Upper lobe of right lung (tissue), 1 donor: ENCODE measurements at regions not wholly inside any gene's neighbourhood (a gene's known extent, or its start where the extent isn't known, plus 50 kb on each side); places are given as distances from the start of the nearest gene placed in this dataset.

Experiments used
- ATAC-seq: fragments of 200-7000 bp; cut with Tn5 transposase; one replicate; pipeline ENCODE4 v1.9.1; 2020; ENCODE audit warnings: mild to moderate bottlenecking, moderate library complexity
- DNase-seq: peaks from one replicate; pipeline ENCODE4 v3.0.0-alpha.2; 2020
- H3K27ac ChIP-seq: fragments of 200-600 bp; one replicate; pipeline ENCODE4 v1.8.0; 2022
- H3K27me3 ChIP-seq: fragments of 200-600 bp; one replicate; pipeline ENCODE4 v1.8.0; 2022; ENCODE audit warnings: mild to moderate bottlenecking
- H3K36me3 ChIP-seq: fragments of 200-600 bp; one replicate; pipeline ENCODE4 v1.8.0; 2022
- H3K4me1 ChIP-seq: fragments of 200-600 bp; one replicate; pipeline ENCODE4 v1.8.0; 2022
- H3K4me3 ChIP-seq: fragments of 200-600 bp; one replicate; pipeline ENCODE4 v1.8.0; 2022; ENCODE audit warnings: mild to moderate bottlenecking
- H3K9me3 ChIP-seq: fragments of 200-600 bp; one replicate; pipeline ENCODE4 v1.8.0; 2022
- intact Hi-C: fragments of 100-400 bp; cut with DNase I; formaldehyde crosslinking; loops from one replicate; pipeline ENCODE4 v1.11.0; 2022
- TF ChIP-seq, protein P1 (sequence below): fragments of 200-600 bp; IDR thresholded peaks from one replicate; pipeline ENCODE4 v1.8.0; 2022; ENCODE audit warnings: antibody characterized with exemption
- donor health status: DM: no; HTN: yes; CAD: no; lungs with severe emphysema.

DNA sequence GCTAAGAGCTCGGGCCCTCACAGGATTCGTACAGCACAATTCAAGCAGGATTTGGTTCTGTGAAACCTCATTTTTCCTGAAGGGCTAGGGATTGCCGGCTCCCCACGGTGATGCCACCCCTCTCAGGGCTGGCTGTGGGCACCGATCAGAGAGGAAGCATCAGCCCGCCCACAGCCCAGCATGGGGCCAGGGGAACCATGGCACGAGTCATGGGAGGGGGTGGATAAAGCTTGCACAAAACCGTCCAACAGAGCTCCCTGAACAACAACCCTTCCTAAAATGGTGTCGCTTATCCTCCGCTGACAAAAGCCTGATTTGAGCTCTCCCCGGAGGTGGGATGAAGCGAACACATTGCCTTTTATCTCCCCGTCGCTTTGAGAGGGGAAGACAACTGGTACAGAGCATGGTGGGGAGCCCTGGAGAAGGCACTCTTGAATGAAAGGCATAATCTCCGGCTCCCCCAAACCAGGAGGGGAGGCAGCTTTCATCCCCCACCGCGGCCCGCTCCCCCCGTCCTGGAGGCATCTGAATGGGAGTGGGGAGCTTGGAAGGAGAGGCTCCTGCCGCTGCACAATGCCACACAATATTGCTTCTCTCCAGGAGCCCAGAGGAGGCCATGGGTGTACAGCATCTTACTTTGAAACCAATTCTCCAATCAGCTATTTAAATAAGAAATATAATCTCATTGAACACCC lies 144.0 kb downstream of the RPS24 start:
- Histone ChIP-seq H3K36me3 (no peaks in the 10 kb centered on the region), H3K27me3 (no peaks in the 10 kb centered on the region), H3K4me3 (no peak overlapping the region), H3K4me1 (no peaks in the 10 kb centered on the region), H3K27ac (no peak overlapping the region), H3K9me3 (no peaks in the 10 kb centered on the region)
- TF ChIP-seq, protein P1, sequence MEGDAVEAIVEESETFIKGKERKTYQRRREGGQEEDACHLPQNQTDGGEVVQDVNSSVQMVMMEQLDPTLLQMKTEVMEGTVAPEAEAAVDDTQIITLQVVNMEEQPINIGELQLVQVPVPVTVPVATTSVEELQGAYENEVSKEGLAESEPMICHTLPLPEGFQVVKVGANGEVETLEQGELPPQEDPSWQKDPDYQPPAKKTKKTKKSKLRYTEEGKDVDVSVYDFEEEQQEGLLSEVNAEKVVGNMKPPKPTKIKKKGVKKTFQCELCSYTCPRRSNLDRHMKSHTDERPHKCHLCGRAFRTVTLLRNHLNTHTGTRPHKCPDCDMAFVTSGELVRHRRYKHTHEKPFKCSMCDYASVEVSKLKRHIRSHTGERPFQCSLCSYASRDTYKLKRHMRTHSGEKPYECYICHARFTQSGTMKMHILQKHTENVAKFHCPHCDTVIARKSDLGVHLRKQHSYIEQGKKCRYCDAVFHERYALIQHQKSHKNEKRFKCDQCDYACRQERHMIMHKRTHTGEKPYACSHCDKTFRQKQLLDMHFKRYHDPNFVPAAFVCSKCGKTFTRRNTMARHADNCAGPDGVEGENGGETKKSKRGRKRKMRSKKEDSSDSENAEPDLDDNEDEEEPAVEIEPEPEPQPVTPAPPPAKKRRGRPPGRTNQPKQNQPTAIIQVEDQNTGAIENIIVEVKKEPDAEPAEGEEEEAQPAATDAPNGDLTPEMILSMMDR = no peak
- DNase-seq (peak; percentile 46), ATAC-seq (no peak)
- intact Hi-C loops = no loop called here

DNA sequence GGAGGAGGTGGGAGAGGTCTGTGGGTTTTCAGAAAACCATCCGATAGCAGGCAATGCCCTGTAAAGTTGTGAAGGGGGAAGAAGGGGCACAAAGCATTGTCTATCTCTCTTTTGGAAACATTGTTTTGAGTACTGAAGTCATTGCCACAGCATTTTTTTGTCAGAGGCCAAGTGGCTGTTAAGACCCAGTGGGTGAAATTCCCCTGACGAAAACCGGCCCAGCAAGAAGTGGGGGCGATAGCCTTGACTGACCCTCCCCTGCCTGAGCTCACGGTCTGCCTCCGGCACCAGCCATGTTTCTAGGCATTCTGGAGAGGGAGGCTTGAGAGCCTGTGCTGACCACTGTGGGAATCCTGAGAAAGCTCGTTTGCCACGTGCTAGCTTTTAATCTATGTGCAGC lies 144.7 kb downstream of the RPS24 start:
- ATAC-seq (peak; percentile 9), DNase-seq (peak; percentile 56)
- Histone ChIP-seq H3K9me3 (no peaks in the 10 kb centered on the region), H3K4me3 (no peak overlapping the region), H3K4me1 (no peaks in the 10 kb centered on the region), H3K27me3 (no peaks in the 10 kb centered on the region), H3K36me3 (no peaks in the 10 kb centered on the region), H3K27ac (no peak overlapping the region)
- TF ChIP-seq, protein P1 = no peak
- intact Hi-C loops = no loop called here

DNA sequence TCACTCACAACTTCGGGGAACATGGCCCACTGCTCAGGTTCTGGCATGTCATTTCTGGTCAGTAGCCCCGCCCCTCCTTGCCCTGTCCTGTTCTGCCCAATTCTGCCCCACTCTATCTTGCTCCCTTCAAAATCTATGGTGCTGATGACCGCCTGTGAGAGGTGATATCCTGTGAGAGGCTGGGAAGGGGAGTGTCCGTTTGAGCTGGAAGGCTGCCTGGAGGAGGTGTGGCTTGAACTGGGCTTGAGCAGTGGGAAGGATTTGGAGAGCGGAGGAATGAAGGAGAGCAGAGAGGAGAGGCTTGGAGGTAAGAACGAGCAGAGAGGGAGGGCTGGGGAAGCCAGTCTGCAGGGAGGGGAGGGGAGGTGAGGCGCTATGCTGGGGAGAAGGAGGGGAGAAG lies 145.3 kb downstream of the RPS24 start:
- Histone ChIP-seq H3K4me1 (no peaks in the 10 kb centered on the region), H3K27ac (no peak overlapping the region), H3K36me3 (no peaks in the 10 kb centered on the region), H3K4me3 (no peak overlapping the region), H3K9me3 (no peaks in the 10 kb centered on the region), H3K27me3 (no peaks in the 10 kb centered on the region)
- ATAC-seq = peak; percentile 87
- TF ChIP-seq, protein P1 = no peak
- intact Hi-C loops = no loop called here
- DNase-seq = peak; percentile 83

DNA sequence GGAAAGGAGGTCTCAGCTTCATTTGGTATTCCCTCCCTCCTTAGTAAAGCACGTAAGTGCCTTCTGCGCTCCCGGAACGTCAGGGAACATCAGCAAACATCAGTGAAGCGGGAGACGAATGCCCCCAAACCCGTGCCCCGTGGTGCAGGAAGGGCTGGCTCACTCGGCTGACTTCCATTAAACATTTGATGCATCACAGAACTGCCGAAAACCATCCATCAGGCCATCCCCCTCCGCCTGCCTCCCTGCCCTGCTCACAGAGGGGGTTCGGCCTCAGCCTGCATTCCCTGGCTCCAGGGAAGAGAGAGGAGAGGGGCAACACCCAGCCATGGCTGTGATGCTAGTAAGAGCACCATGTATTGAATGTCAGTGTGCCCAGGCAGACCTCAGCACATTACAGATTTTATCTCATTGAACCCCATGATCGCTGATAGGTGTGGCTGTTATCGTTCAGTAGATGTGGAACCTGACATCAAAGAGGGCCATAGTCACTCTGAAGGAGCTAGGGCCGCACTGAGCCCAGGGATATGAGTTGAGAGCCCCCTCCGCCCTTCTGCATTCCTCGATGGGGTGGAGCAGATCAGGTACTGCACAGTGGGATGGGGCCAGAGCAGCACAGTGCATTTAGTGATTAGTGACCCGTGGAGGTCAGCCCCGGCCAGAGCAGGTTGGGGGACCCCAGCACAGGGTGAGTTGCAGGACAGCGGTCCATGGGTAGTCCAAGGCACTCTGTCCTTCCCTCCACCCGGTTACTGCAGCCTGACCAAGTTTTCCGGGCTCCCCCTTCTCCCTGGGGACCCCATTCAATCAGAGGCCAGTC lies 146.4 kb downstream of the RPS24 start:
- DNase-seq (no peak), ATAC-seq (peak; percentile 2)
- Histone ChIP-seq H3K4me3 (no peak overlapping the region), H3K36me3 (no peaks in the 10 kb centered on the region), H3K4me1 (no peaks in the 10 kb centered on the region), H3K27ac (no peak overlapping the region), H3K27me3 (no peaks in the 10 kb centered on the region), H3K9me3 (no peaks in the 10 kb centered on the region)
- TF ChIP-seq, protein P1 = no peak
- intact Hi-C loops = no loop called here

DNA sequence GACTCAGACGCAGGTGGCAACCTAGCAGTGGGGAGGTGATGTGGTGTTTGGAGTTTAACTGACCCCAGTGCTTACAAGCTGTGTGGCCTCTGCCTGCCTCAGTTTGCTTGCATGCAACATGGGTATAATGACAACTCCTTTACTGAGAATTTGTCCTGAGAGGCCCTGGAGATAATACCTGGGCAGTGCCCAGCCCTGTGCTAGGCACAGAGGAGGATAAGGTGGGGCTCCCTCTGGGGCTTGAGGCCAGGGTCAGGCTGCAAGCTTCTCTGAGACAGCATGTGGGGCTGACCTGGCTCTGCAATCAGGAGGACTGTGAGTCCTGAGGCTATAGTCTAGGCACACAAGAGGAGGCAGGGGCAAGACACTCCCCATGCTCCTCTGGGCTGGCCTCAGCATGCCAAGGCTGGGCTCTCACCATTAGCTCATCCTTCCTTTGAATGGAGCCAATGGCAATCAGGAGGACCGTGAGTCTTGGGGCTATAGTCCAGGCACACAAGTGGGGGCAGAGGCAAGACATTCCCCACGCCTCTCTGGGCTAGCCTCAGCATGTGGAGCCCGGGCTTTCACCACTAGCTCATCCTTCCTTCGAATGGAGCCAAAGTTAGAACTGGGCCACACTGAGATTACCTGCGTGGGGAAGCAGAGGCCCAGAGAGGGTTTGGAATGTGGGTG lies 147.9 kb downstream of the RPS24 start:
- intact Hi-C loops = no loop called here
- no peak for ATAC-seq

More for the DNA sequence above, 147.9 kb downstream of the RPS24 start:
- TF ChIP-seq, protein P1 = no peak
- DNase-seq = peak; percentile 28
- Histone ChIP-seq H3K9me3 (no peaks in the 10 kb centered on the region), H3K36me3 (no peaks in the 10 kb centered on the region), H3K27ac (no peak overlapping the region), H3K4me3 (no peak overlapping the region), H3K27me3 (no peaks in the 10 kb centered on the region), H3K4me1 (peaks cover 4% of the 10 kb centered on the region)
